Endothelial cell of hepatic sinusoid (primary cell): ENCODE measurements at regions not wholly inside any gene's neighbourhood (a gene's known extent, or its start where the extent isn't known, plus 50 kb on each side); places are given as distances from the start of the nearest gene placed in this dataset.

ENCODE experiments used
- in situ Hi-C: cut with HindIII; loops from 2 replicates; pipeline ENCODE4 v1.10.0; 2017; ENCODE audit warnings: low sequenced_read_pairs

GRCh38 chr2:6785493-6785892 is 80.2 kb downstream of the CMPK2 start:
- in situ Hi-C loops, result no loop called here

- in situ Hi-C loops, result no loop called here
These were observed 78.3 kb downstream of the CMPK2 start for GRCh38 chr2:6787376-6787775.

GRCh38 chr2:6788614-6789013 is 77.1 kb downstream of the CMPK2 start:
- in situ Hi-C loops, result no loop called here

GRCh38 chr2:6789559-6790138 is 76.1 kb downstream of the CMPK2 start:
- in situ Hi-C loops, result no loop called here

GRCh38 chr2:6791682-6792081 is 74.0 kb downstream of the CMPK2 start:
- in situ Hi-C loops, result no loop called here

- in situ Hi-C loops, result no loop called here
These were observed 72.8 kb downstream of the CMPK2 start for GRCh38 chr2:6792883-6793282.

- in situ Hi-C loops, result no loop called here
These were observed 72.3 kb downstream of the CMPK2 start for GRCh38 chr2:6793371-6793770.

GRCh38 chr2:6793913-6794312 is 71.8 kb downstream of the CMPK2 start:
- in situ Hi-C loops, result no loop called here

- in situ Hi-C loops, result no loop called here
These were observed 71.3 kb downstream of the CMPK2 start for GRCh38 chr2:6794448-6794847.
